Right renal cortex interstitium (tissue), 3 donors: ENCODE measurements at regions not wholly inside any gene's neighbourhood (a gene's known extent, or its start where the extent isn't known, plus 50 kb on each side); places are given as distances from the start of the nearest gene placed in this dataset.
"Not testable (repeated sequence)": the region's sequence is repeated elsewhere in the genome, so short reads cannot be mapped to it uniquely, and the experiment has no call there.

Experiments
- DNase-seq, 3 donors: peaks; one replicate each; pipeline ENCODE4 v3.0.0-alpha.2; 2013; ENCODE audit warnings: low read depth in 3 of 3, low spot score in 2 of 3

- DNase-seq = not testable (repeated sequence)
Measured at GRCh38 chr2:20112361-20112760, 60.9 kb upstream of the LAPTM4A start.

GRCh38 chr2:20111311-20112131 lies 60.1 kb upstream of the LAPTM4A start:
- no peak for DNase-seq

GRCh38 chr2:20110876-20111275 lies 59.4 kb upstream of the LAPTM4A start:
- DNase-seq = no peak

- DNase-seq = no peak
Measured at GRCh38 chr2:20110383-20110782, 59.0 kb upstream of the LAPTM4A start.

- DNase-seq = no peak
Measured at GRCh38 chr2:20108655-20109396, 57.4 kb upstream of the LAPTM4A start.

GRCh38 chr2:20107776-20108175 lies 56.3 kb upstream of the LAPTM4A start:
- DNase-seq = no peak

- DNase-seq = no peak
Measured at GRCh38 chr2:20107352-20107751, 55.9 kb upstream of the LAPTM4A start.

GRCh38 chr2:20106746-20107145 lies 55.3 kb upstream of the LAPTM4A start:
- DNase-seq = no peak

GRCh38 chr2:20104900-20105545 lies 53.6 kb upstream of the LAPTM4A start:
- no peak for DNase-seq

GRCh38 chr2:20103530-20103929 lies 52.1 kb upstream of the LAPTM4A start:
- DNase-seq = no peak
